HepG2 (cell line): ENCODE measurements at regions not wholly inside any gene's neighbourhood (a gene's known extent, or its start where the extent isn't known, plus 50 kb on each side); places are given as distances from the start of the nearest gene placed in this dataset.

Experiments used
- ATAC-seq: fragments of 200-7000 bp; cut with Tn5 transposase; 3 replicates; pipeline ENCODE4 v1.9.1; 2020; ENCODE audit warnings: mild to moderate bottlenecking, moderate library complexity
- BruUV-seq: library from RNA; stranded (reverse); fragments of 400-500 nt; replicated peaks from 2 replicates; lab custom pipeline; 2021; lab: Mats Ljungman, UMichigan
- CTCF ChIA-PET: fragments of 300-600 bp; formaldehyde crosslinking; extraction: SDS; loops from one replicate; lab custom pipeline; 2021; ENCODE audit warnings: low total read pairs, inconsistent platforms, low intra/inter-chr PET ratio; lab: Yijun Ruan, JAX
- POLR2A ChIA-PET: fragments of 350-600 bp; sonication (Branson Sonifier 250); formaldehyde crosslinking; loops from one replicate; lab custom pipeline; 2020; ENCODE audit warnings: antibody characterized with exemption, inconsistent platforms; lab: Yijun Ruan, JAX
- DNase-seq: peaks from one replicate; pipeline ENCODE4 v3.0.0-alpha.2; 2015; ENCODE audit warnings: low spot score
- FAIRE-seq: peaks from 3 replicates; lab custom pipeline; 2011; peaks lifted over from hg19 to GRCh38; lab: Jason Lieb, UNC
- H2AFZ ChIP-seq: one replicate; pipeline ENCODE4 v1.6.1; 2011; ENCODE audit warnings: low read length, inconsistent platforms
- H3K27ac ChIP-seq: fragments of 300-600 bp; 3 replicates; pipeline ENCODE4 v1.8.0; 2011; ENCODE audit warnings: mixed run types, mild to moderate bottlenecking, mixed read lengths, low read length, inconsistent platforms; ENCODE audit not compliant: insufficient read depth; ENCODE audit errors: extremely low read length
- H3K27me3 ChIP-seq, 2 experiments: fragments of 200-600 bp in 1 of 2; 2 replicates in 1 of 2; 3 replicates in 1 of 2; pipeline versions ENCODE4 v1.6.0 to v1.8.0; 2011; ENCODE audit warnings: low read length in 2 of 2, mild to moderate bottlenecking in 2 of 2, moderate library complexity in 2 of 2, inconsistent platforms in 1 of 2; ENCODE audit not compliant: insufficient read depth in 2 of 2, control insufficient read depth in 1 of 2
- H3K36me3 ChIP-seq, 2 experiments: fragments of 200-600 bp in 1 of 2; replicated peaks in 1 of 2; 2 replicates in 1 of 2; 3 replicates in 1 of 2; pipeline versions ENCODE4 v1.5.1 to v1.8.0; 2011; ENCODE audit warnings: low read length in 2 of 2, inconsistent platforms in 1 of 2; ENCODE audit not compliant: insufficient read depth in 2 of 2, control insufficient read depth in 1 of 2
- H3K4me1 ChIP-seq: 2 replicates; pipeline ENCODE4 v1.5.1; 2012; ENCODE audit warnings: low read length, inconsistent platforms; ENCODE audit not compliant: insufficient read depth
- H3K4me2 ChIP-seq: 2 replicates; pipeline ENCODE4 v1.6.0; 2011; ENCODE audit warnings: low read depth, low read length, inconsistent platforms
- H3K4me3 ChIP-seq, 3 experiments: fragments of 200-600 bp in 1 of 3; sonication (generic), shearing (Covaris generic) in 1 of 3; replicated peaks in 1 of 3; 2 replicates each; pipeline ENCODE4 v1.5.1; 2011 to 2016; ENCODE audit warnings: low read length in 3 of 3, inconsistent platforms in 2 of 3, low read depth in 2 of 3, mild to moderate bottlenecking in 2 of 3, control low read depth in 1 of 3, mixed read lengths in 1 of 3; ENCODE audit not compliant: insufficient read depth in 1 of 3
- H3K79me2 ChIP-seq: one replicate; pipeline ENCODE4 v1.6.1; 2011; ENCODE audit warnings: low read length, inconsistent platforms; ENCODE audit not compliant: insufficient read depth
- H3K9ac ChIP-seq: 2 replicates; pipeline ENCODE4 v1.6.0; 2011; ENCODE audit warnings: mild to moderate bottlenecking, low read depth, low read length, inconsistent platforms; ENCODE audit not compliant: insufficient read depth
- H3K9me3 ChIP-seq: 2 replicates; pipeline ENCODE4 v1.5.1; 2012; ENCODE audit warnings: mild to moderate bottlenecking, low read length
- H4K20me1 ChIP-seq: 2 replicates; pipeline ENCODE4 v1.6.0; 2011; ENCODE audit warnings: inconsistent platforms, mild to moderate bottlenecking, low read length, moderate library complexity; ENCODE audit not compliant: insufficient read depth
- AGO1 ChIP-seq: fragments of 200-400 bp; formaldehyde crosslinking; IDR thresholded peaks from 2 replicates; pipeline ENCODE4 v1.6.1; 2017; ENCODE audit warnings: mild to moderate bottlenecking, low read depth, low read length, moderate library complexity; ENCODE audit not compliant: poor library complexity, severe bottlenecking
- ATM ChIP-seq: fragments of 450-650 bp; IDR thresholded peaks from 2 replicates; pipeline ENCODE4 v1.7.1; 2017; ENCODE audit warnings: mild to moderate bottlenecking, borderline replicate concordance
- CENPBD1 ChIP-seq: sonication (generic); formaldehyde crosslinking; IDR thresholded peaks from 2 replicates; pipeline ENCODE4 v1.8.0; 2022; ENCODE audit warnings: missing genetic modification reagents, low read depth, mild to moderate bottlenecking, borderline replicate concordance
- CREB3 ChIP-seq: sonication (generic); formaldehyde crosslinking; IDR thresholded peaks from 2 replicates; pipeline ENCODE4 v1.5.0; 2020; ENCODE audit warnings: missing genetic modification reagents
- CSRNP1 ChIP-seq: sonication (generic); formaldehyde crosslinking; IDR thresholded peaks from 2 replicates; pipeline ENCODE4 v1.8.1; 2023; ENCODE audit warnings: mild to moderate bottlenecking, missing genetic modification reagents
- GPN1 ChIP-seq: sonication (generic); formaldehyde crosslinking; IDR thresholded peaks from 2 replicates; pipeline ENCODE4 v1.5.1; 2020; ENCODE audit warnings: missing genetic modification reagents, borderline replicate concordance
- HOXD1 ChIP-seq: sonication (generic); formaldehyde crosslinking; IDR thresholded peaks from 2 replicates; pipeline ENCODE4 v1.5.0; 2020; ENCODE audit warnings: missing genetic modification reagents
- JARID2 ChIP-seq: sonication (generic); formaldehyde crosslinking; IDR thresholded peaks from 2 replicates; pipeline ENCODE4 v1.8.1; 2023; ENCODE audit warnings: missing genetic modification reagents, inconsistent platforms; ENCODE audit not compliant: insufficient replicate concordance
- KDM1A ChIP-seq: IDR thresholded peaks from 2 replicates; pipeline ENCODE4 v1.6.1; 2016; ENCODE audit warnings: missing compliant biosample characterization
- PHF5A ChIP-seq: IDR thresholded peaks from one replicate; pipeline ENCODE4 v1.6.1; 2018; ENCODE audit warnings: low read depth, missing genetic modification reagents; ENCODE audit not compliant: unreplicated experiment
- SP4 ChIP-seq: sonication (generic); formaldehyde crosslinking; IDR thresholded peaks from 2 replicates; pipeline ENCODE4 v1.8.1; 2023; ENCODE audit warnings: mild to moderate bottlenecking, missing genetic modification reagents
- SRSF1 ChIP-seq: fragments of 200-400 bp; formaldehyde crosslinking; optimal IDR thresholded peaks from 2 replicates; pipeline ENCODE3; 2017; ENCODE audit warnings: mild to moderate bottlenecking, low read depth, low read length, moderate library complexity
- TARDBP ChIP-seq: sonication (generic); formaldehyde crosslinking; IDR thresholded peaks from 2 replicates; pipeline ENCODE4 v1.8.0; 2022; ENCODE audit warnings: mild to moderate bottlenecking, missing genetic modification reagents
- ZNF224 ChIP-seq: sonication (generic); formaldehyde crosslinking; IDR thresholded peaks from 2 replicates; pipeline ENCODE4 v1.5.0; 2020; ENCODE audit warnings: mild to moderate bottlenecking, missing genetic modification reagents
- ZNF256 ChIP-seq: sonication (generic); formaldehyde crosslinking; conservative IDR thresholded peaks from 2 replicates; pipeline ENCODE4 v1.4.0; 2020; ENCODE audit warnings: missing genetic modification reagents
- ZNF275 ChIP-seq: sonication (generic); formaldehyde crosslinking; IDR thresholded peaks from 2 replicates; pipeline ENCODE4 v1.8.0; 2022; ENCODE audit warnings: missing genetic modification reagents, mild to moderate bottlenecking, inconsistent platforms, borderline replicate concordance
- ZNF558 ChIP-seq: sonication (generic); formaldehyde crosslinking; IDR thresholded peaks from 2 replicates; pipeline ENCODE4 v1.9.0; 2022; ENCODE audit warnings: mild to moderate bottlenecking, missing genetic modification reagents, borderline replicate concordance
- ZNF720 ChIP-seq: sonication (generic); formaldehyde crosslinking; IDR thresholded peaks from 2 replicates; pipeline ENCODE4 v1.4.0; 2020; ENCODE audit warnings: missing genetic modification reagents
- WGBS: methylation state at CpG from one replicate; pipeline ENCODE4 v1.1.6; 2017; ENCODE audit warnings: low lambda C conversion rate; 5-methylcytosine and 5-hydroxymethylcytosine counted together
- in situ Hi-C: cut with HindIII; loops from 2 replicates; pipeline ENCODE4 v1.10.0; 2017; ENCODE audit warnings: low pct_unique_long_range_greater_than_20kb; ENCODE audit not compliant: extremely low pct_ligation_motif_present
- intact Hi-C: fragments of 100-400 bp; cut with micrococcal nuclease; formaldehyde crosslinking; loops from one replicate; pipeline ENCODE4 v1.10.0; 2022; ENCODE audit not compliant: unreplicated experiment

DNA sequence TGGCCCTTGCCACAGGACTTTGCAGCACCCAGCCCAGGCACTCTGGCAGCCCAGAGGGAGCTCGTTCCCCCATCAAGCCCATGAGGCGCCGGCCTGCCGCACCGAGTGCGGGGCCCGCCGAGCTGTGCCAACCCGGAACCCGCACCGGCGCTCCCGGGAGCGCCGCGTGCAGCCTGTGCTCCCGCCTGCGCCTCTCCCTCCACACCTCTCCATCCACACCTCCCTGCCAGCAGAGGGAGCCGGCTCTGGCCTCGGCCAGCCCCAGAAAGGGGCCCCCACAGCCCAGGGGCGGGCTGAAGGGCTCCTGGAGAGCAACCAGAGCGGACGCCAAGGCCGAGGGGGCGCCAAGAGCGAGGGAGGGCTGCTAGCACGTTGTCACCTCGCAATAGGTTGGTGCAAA lies 268.8 kb downstream of the MID1IP1 start:
- in situ Hi-C loops: no loop called here
- CTCF ChIA-PET: no interaction called here
- no peaks in the 10 kb centered on the region for H3K27me3 ChIP-seq

GRCh38 chrX:39073131-39073530 lies 271.9 kb downstream of the MID1IP1 start:
- 42% methylated on average over 2 of the region's 2 CpGs for WGBS
- DNase-seq: no peak
- FAIRE-seq: no peak
- TF ChIP-seq ZNF558 (no peak), CENPBD1 (CRISPR knock-in tag) (no peak), ATM (no peak), ZNF224 (no peak), SRSF1 (no peak), ZNF720 (CRISPR knock-in tag) (no peak), CREB3 (CRISPR knock-in tag) (no peak), AGO1 (no peak), CSRNP1 (no peak), JARID2 (CRISPR knock-in tag) (no peak)

More for the DNA sequence above, 268.8 kb downstream of the MID1IP1 start:
- H2AFZ ChIP-seq: no peak overlapping the region
- BruUV-seq: no TSS peak
- H3K9me3 ChIP-seq: no peaks in the 10 kb centered on the region
- no CpG with 5 or more reads among the region's 28 CpGs for WGBS
- no peak overlapping the region for H3K4me2 ChIP-seq
- H3K4me1 ChIP-seq: no peaks in the 10 kb centered on the region
- no peak overlapping the region for H3K4me3 ChIP-seq
- no peaks in the 10 kb centered on the region for H3K36me3 ChIP-seq
- no peak overlapping the region for H3K9ac ChIP-seq
- H4K20me1 ChIP-seq: no peaks in the 10 kb centered on the region
- intact Hi-C loops: no loop called here
- no peak for FAIRE-seq
- POLR2A ChIA-PET: no interaction called here
- TF ChIP-seq GPN1 (CRISPR knock-in tag): no peak
- TF ChIP-seq KDM1A: no peak
- no peak for TF ChIP-seq PHF5A
- TF ChIP-seq TARDBP: no peak
- no peak for TF ChIP-seq HOXD1 (CRISPR knock-in tag)
- no peak for TF ChIP-seq ZNF256 (CRISPR knock-in tag)
- no peak for TF ChIP-seq ZNF275
- no peak for TF ChIP-seq SP4 (CRISPR knock-in tag)
- TF ChIP-seq, all 625 proteins: peak for 0
- DNase-seq: no peak
- ATAC-seq: no peak
- Histone ChIP-seq H3K79me2 (no peaks in the 10 kb centered on the region), H3K27ac (no peak overlapping the region)

More at GRCh38 chrX:39073131-39073530, 271.9 kb downstream of the MID1IP1 start:
- Histone ChIP-seq H3K27me3 (no peaks in the 10 kb centered on the region), H2AFZ (no peak overlapping the region), H3K4me3 (no peak overlapping the region), H3K36me3 (no peaks in the 10 kb centered on the region), H3K4me2 (no peak overlapping the region), H4K20me1 (no peaks in the 10 kb centered on the region), H3K4me1 (no peaks in the 10 kb centered on the region), H3K79me2 (no peaks in the 10 kb centered on the region), H3K27ac (no peak overlapping the region), H3K9ac (no peak overlapping the region), H3K9me3 (no peaks in the 10 kb centered on the region)
- no peak for ATAC-seq
- ChIA-PET POLR2A (no interaction called here), CTCF (no interaction called here)
- no TSS peak for BruUV-seq
- in situ Hi-C loops (no loop called here), intact Hi-C loops (no loop called here)
